GM12864 (cell line): ENCODE measurements at regions not wholly inside any gene's neighbourhood (a gene's known extent, or its start where the extent isn't known, plus 50 kb on each side); places are given as distances from the start of the nearest gene placed in this dataset.
A peak's percentile ranks its signal among the peaks of the same experiment; 100 is the strongest.

Source experiments
- DNase-seq: peaks from one replicate; pipeline ENCODE4 v3.0.0-alpha.2; 2011; ENCODE audit warnings: low read depth
- H3K4me3 ChIP-seq: 2 replicates; pipeline ENCODE4 v1.5.1; 2011; ENCODE audit warnings: mild to moderate bottlenecking, low read depth, low read length, control low read depth
- CTCF ChIP-seq: IDR thresholded peaks from 2 replicates; pipeline ENCODE4 v1.5.1; 2011; ENCODE audit warnings: low read depth, mild to moderate bottlenecking, moderate library complexity, low read length, control low read depth, inconsistent platforms; ENCODE audit errors: missing control alignments

DNA sequence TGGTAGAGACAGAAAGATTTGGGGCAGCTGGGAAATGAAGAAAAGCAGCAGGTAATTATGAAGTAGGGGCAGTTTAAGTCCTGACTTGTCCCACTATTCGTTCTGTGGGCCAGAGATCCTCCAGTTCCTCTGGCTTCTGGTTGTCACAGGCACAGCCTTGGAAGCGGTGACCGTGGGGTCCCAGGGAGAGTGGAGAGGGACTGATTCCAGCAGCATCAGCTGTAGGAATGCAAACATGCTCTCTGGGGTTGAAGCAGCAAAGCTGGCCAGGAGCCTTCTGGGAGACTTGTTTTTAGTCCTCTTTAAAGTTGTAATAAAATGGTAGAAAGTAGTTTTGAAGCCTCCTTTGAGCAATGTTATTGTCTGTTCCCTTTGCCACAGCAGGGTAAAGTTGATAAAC, 488.0 kb downstream of the LMO4 start:
- no peak for DNase-seq
- no peak for TF ChIP-seq CTCF
- no peak overlapping the region for H3K4me3 ChIP-seq

DNA sequence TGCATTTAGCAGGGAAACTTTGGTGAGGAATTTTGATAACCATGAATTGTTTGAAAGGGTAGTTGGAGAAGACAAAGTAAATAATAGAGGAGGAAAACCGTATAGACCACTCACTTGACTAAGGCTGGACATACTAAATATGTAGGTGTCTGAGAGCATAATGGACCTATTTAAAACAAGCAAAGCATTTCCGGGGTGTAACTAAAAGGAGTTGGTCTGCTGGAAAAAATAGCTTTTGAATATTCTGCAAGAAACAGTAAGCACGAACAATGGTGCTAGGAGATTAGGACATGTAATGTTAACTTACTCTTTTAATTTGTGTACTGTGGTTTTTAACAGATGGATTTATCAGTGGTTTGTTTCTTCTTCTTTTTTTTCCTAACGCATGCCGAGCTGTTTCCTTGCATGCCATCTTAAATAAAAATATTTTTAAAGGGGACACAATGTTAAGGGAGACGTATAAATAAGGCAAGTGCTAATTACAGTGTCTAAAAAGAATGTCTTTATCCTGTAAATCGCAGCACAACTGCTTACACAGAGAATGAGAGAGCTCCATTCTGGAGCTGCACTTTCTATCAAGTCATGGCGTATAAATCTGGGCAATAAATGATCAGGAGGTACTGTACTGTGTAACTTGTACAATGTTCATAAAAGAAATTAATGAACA, 492.1 kb downstream of the LMO4 start:
- DNase-seq, result no peak
- TF ChIP-seq CTCF, result no peak
- no peak overlapping the region for H3K4me3 ChIP-seq

GRCh38 chr1:87821335-87821697, 492.6 kb downstream of the LMO4 start:
- H3K4me3 ChIP-seq, result no peak overlapping the region
- TF ChIP-seq CTCF, result no peak
- no peak for DNase-seq

- peak; percentile 53 for DNase-seq
- no peak for TF ChIP-seq CTCF
- no peak overlapping the region for H3K4me3 ChIP-seq
Observed at GRCh38 chr1:87826681-87827251, 498.1 kb downstream of the LMO4 start.

- H3K4me3 ChIP-seq, result no peak overlapping the region
- DNase-seq, result no peak
- TF ChIP-seq CTCF, result no peak
Observed at GRCh38 chr1:87829360-87829759, 500.7 kb downstream of the LMO4 start.

- no peak for TF ChIP-seq CTCF
- H3K4me3 ChIP-seq, result no peak overlapping the region
- DNase-seq, result no peak
Observed at GRCh38 chr1:87830432-87830978, 501.8 kb downstream of the LMO4 start.

DNA sequence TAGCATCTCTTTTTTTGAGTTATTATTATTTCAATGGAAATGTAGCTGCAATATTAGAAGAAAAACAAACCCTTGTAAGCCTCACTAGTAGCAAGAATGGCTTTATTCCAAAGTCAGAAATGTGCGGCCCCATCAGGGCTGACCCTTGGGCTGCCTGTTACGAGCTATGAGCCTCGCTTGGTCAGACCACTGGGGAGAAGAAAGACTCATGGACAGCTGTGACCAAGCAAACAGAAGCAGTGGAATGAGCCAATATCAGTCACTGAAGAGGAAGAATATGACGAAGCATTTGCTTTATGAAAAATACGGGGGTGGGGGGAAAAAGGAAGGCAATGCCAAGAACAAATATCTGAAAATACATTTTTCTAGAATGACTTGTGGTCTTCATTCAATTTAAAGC, 504.5 kb downstream of the LMO4 start:
- no peak for TF ChIP-seq CTCF
- DNase-seq, result no peak
- H3K4me3 ChIP-seq, result no peak overlapping the region
